ENCODE measurements at regions not wholly inside any gene's neighbourhood (a gene's known extent, or its start where the extent isn't known, plus 50 kb on each side); places are given as distances from the start of the nearest gene placed in this dataset.

DNA sequence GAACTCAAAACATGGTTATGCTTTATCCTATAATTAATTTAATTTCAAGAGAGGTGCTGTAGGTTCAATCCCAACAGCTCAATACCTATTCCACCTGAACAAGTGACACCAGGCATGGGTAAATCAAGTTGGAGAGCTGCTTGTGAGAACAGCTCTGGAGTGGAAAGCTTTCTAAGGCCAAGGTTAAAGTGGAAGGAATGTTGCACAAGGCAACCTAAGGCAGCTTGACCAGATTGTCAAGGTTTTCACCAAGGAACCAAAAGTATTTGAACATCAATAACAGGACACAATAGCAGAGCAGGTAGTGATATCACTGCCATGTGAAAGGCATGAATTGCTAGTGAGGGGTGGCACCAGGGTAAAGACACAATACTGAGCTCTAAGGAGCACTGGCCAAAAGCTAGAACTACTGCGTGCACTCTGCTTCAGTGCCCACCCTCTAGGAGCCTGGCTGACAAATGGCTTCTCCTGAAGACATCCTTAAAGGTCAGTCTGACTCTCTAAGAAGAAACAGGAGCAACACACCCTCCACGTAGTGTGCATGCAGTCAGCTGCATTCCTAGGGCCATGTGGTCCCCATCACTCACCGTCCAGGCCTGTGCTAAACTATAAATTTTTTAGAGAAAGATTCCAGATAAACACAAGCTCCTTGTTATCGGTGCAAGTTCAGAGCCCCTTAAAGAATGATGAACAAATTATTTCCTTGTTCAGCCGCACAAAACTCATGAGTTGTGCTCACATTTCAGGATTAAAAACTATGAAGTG lies 677.7 kb upstream of the KLF4 start:
- H3K18ac ChIP-seq (ENCODE audit: low read depth in 1 of 2, low read length in 2 of 2), result no peak overlapping the region
- H2AFZ ChIP-seq (ENCODE audit: low read depth, low read length), result no peak overlapping the region
- 42% methylated on average over 5 of the region's 5 CpGs for WGBS

GRCh38 chr9:108166519-108166918 lies 677.0 kb upstream of the KLF4 start:
- Histone ChIP-seq H3K9ac (ENCODE audit: low read length) (no peak overlapping the region), H3K27ac (ENCODE audit: low read length, poor library complexity, severe bottlenecking) (no peak overlapping the region), H2AFZ (ENCODE audit: low read depth, low read length) (no peak overlapping the region), H3K23ac (ENCODE audit: low read length in 2 of 2) (no peak overlapping the region), H3K4me1 (ENCODE audit: control insufficient read depth, insufficient read depth, low read depth, low read length) (peaks cover 4% of the 10 kb centered on the region), H3K4ac (ENCODE audit: low read depth in 1 of 2, low read length in 2 of 2) (no peak overlapping the region), H3K9me3 (ENCODE audit: control insufficient read depth, low read length) (no peaks in the 10 kb centered on the region), H3K18ac (ENCODE audit: low read depth in 1 of 2, low read length in 2 of 2) (no peak overlapping the region), H3K14ac (ENCODE audit: low read length in 2 of 2) (no peak overlapping the region), H2BK15ac (ENCODE audit: low read depth, poor library complexity, severe bottlenecking) (no peak overlapping the region), H4K8ac (ENCODE audit: low read length) (no peak overlapping the region), H4K91ac (ENCODE audit: low read length) (no peak overlapping the region), H3K27me3 (ENCODE audit: control insufficient read depth in 1 of 2, insufficient read depth in 1 of 2, low read length in 2 of 2) (no peaks in the 10 kb centered on the region), H2BK120ac (ENCODE audit: low read depth, low read length) (no peak overlapping the region), H3K4me2 (ENCODE audit: low read length, poor library complexity, severe bottlenecking) (no peak overlapping the region), H3K4me3 (ENCODE audit: insufficient read depth in 1 of 2, low read depth in 1 of 2, low read length in 2 of 2) (no peak overlapping the region), H3K36me3 (ENCODE audit: control insufficient read depth in 1 of 2, insufficient read depth in 2 of 2, low read depth in 1 of 2, low read length in 2 of 2) (no peaks in the 10 kb centered on the region), H3K79me1 (replicated peaks; ENCODE audit: low read length, poor library complexity, severe bottlenecking) (no peaks in the 10 kb centered on the region), H2BK5ac (ENCODE audit: low read depth, low read length, poor library complexity, severe bottlenecking) (no peak overlapping the region), H2BK12ac (ENCODE audit: low read length in 2 of 2) (no peak overlapping the region), H2AK5ac (ENCODE audit: low read length, severe bottlenecking) (no peak overlapping the region)
- no CpG with 5 or more reads among the region's 2 CpGs for WGBS
- no peak for DNase-seq

More for the DNA sequence above, 677.7 kb upstream of the KLF4 start:
- Histone ChIP-seq H4K8ac (ENCODE audit: low read length) (no peak overlapping the region), H3K14ac (ENCODE audit: low read length in 2 of 2) (no peak overlapping the region), H3K79me1 (replicated peaks; ENCODE audit: low read length, poor library complexity, severe bottlenecking) (no peaks in the 10 kb centered on the region), H3K23ac (ENCODE audit: low read length in 2 of 2) (no peak overlapping the region), H3K9ac (ENCODE audit: low read length) (no peak overlapping the region), H3K4me1 (ENCODE audit: control insufficient read depth, insufficient read depth, low read depth, low read length) (peaks cover 4% of the 10 kb centered on the region), H3K4me3 (ENCODE audit: insufficient read depth in 1 of 2, low read depth in 1 of 2, low read length in 2 of 2) (no peak overlapping the region), H3K27ac (ENCODE audit: low read length, poor library complexity, severe bottlenecking) (no peak overlapping the region), H4K91ac (ENCODE audit: low read length) (no peak overlapping the region), H2AK5ac (ENCODE audit: low read length, severe bottlenecking) (no peak overlapping the region), H3K36me3 (ENCODE audit: control insufficient read depth in 1 of 2, insufficient read depth in 2 of 2, low read depth in 1 of 2, low read length in 2 of 2) (no peaks in the 10 kb centered on the region), H3K27me3 (ENCODE audit: control insufficient read depth in 1 of 2, insufficient read depth in 1 of 2, low read length in 2 of 2) (no peaks in the 10 kb centered on the region), H3K4me2 (ENCODE audit: low read length, poor library complexity, severe bottlenecking) (no peak overlapping the region), H2BK120ac (ENCODE audit: low read depth, low read length) (no peak overlapping the region), H2BK12ac (ENCODE audit: low read length in 2 of 2) (no peak overlapping the region), H3K4ac (ENCODE audit: low read depth in 1 of 2, low read length in 2 of 2) (no peak overlapping the region), H3K9me3 (ENCODE audit: control insufficient read depth, low read length) (no peaks in the 10 kb centered on the region), H2BK15ac (ENCODE audit: low read depth, poor library complexity, severe bottlenecking) (no peak overlapping the region), H2BK5ac (ENCODE audit: low read depth, low read length, poor library complexity, severe bottlenecking) (no peak overlapping the region)
- peak; percentile 25 for DNase-seq

DNA sequence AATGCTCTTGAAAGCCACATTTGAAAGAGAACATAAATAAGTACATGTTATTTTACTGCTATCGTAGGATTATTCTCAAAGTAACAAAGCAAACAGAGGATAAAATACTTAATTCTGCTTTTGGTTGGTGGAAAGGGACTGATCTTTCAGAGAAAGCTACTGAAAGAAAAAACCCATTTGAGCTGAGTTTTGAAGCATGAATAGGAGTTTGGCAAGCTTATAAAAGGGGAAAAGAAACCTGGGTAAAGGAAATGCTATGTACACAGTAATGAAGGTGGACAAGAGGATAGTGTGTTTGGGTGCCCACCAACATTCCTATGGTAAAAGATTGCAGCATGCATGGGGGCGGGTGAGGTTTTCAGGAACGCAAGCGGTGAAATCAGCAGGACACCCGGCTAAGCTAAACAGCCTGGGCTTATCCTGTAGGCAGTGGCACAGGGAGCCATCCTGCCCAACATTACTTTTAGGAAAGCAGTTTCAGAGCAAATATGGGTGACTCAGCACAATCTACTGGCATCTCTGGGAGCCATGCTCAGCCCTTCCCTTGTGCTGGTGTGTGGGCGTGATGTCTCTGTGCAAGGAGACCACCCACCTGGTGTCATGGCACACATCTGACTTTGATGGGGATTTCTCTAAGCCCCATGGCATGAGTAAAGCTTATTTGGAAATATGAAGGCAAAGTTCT lies 673.9 kb upstream of the KLF4 start:
- Histone ChIP-seq H2BK120ac (ENCODE audit: low read depth, low read length) (no peak overlapping the region), H2AFZ (ENCODE audit: low read depth, low read length) (no peak overlapping the region), H3K14ac (ENCODE audit: low read length in 2 of 2) (peak overlapping the region in 1 of 2 experiments; percentile 30), H3K27me3 (ENCODE audit: control insufficient read depth in 1 of 2, insufficient read depth in 1 of 2, low read length in 2 of 2) (no peaks in the 10 kb centered on the region), H3K4me3 (ENCODE audit: insufficient read depth in 1 of 2, low read depth in 1 of 2, low read length in 2 of 2) (no peak overlapping the region), H2BK5ac (ENCODE audit: low read depth, low read length, poor library complexity, severe bottlenecking) (no peak overlapping the region), H4K8ac (ENCODE audit: low read length) (peak overlapping the region; percentile 5), H4K91ac (ENCODE audit: low read length) (peak overlapping the region; percentile 41), H2AK5ac (ENCODE audit: low read length, severe bottlenecking) (no peak overlapping the region), H3K4ac (ENCODE audit: low read depth in 1 of 2, low read length in 2 of 2) (peak overlapping the region in 1 of 2 experiments; percentile 5), H3K79me1 (replicated peaks; ENCODE audit: low read length, poor library complexity, severe bottlenecking) (no peaks in the 10 kb centered on the region), H3K23ac (ENCODE audit: low read length in 2 of 2) (no peak overlapping the region), H3K4me2 (ENCODE audit: low read length, poor library complexity, severe bottlenecking) (no peak overlapping the region), H3K9me3 (ENCODE audit: control insufficient read depth, low read length) (no peaks in the 10 kb centered on the region), H3K18ac (ENCODE audit: low read depth in 1 of 2, low read length in 2 of 2) (peak overlapping the region in 1 of 2 experiments; percentile 54), H3K9ac (ENCODE audit: low read length) (peak overlapping the region; percentile 18), H2BK15ac (ENCODE audit: low read depth, poor library complexity, severe bottlenecking) (no peak overlapping the region), H3K36me3 (ENCODE audit: control insufficient read depth in 1 of 2, insufficient read depth in 2 of 2, low read depth in 1 of 2, low read length in 2 of 2) (no peaks in the 10 kb centered on the region), H3K27ac (ENCODE audit: low read length, poor library complexity, severe bottlenecking) (peak overlapping the region; percentile 29), H3K4me1 (ENCODE audit: control insufficient read depth, insufficient read depth, low read depth, low read length) (peaks cover 4% of the 10 kb centered on the region), H2BK12ac (ENCODE audit: low read length in 2 of 2) (peak overlapping the region; percentile 11 to 73)
- 97% methylated on average over 5 of the region's 6 CpGs for WGBS
- DNase-seq, result peak; percentile 26

GRCh38 chr9:108162664-108163063 lies 673.1 kb upstream of the KLF4 start:
- peak overlapping the region; percentile 18 for H3K9ac ChIP-seq (ENCODE audit: low read length)
- no peak overlapping the region for H2BK12ac ChIP-seq (ENCODE audit: low read length in 2 of 2)
- no peak overlapping the region for H3K23ac ChIP-seq (ENCODE audit: low read length in 2 of 2)
- H4K8ac ChIP-seq (ENCODE audit: low read length), result no peak overlapping the region
- H2BK5ac ChIP-seq (ENCODE audit: low read depth, low read length, poor library complexity, severe bottlenecking), result no peak overlapping the region
- H2AFZ ChIP-seq (ENCODE audit: low read depth, low read length), result no peak overlapping the region
- H3K27ac ChIP-seq (ENCODE audit: low read length, poor library complexity, severe bottlenecking), result no peak overlapping the region
- no peaks in the 10 kb centered on the region for H3K9me3 ChIP-seq (ENCODE audit: control insufficient read depth, low read length)
- no peaks in the 10 kb centered on the region for H3K27me3 ChIP-seq (ENCODE audit: control insufficient read depth in 1 of 2, insufficient read depth in 1 of 2, low read length in 2 of 2)
- no peak overlapping the region for H2BK15ac ChIP-seq (ENCODE audit: low read depth, poor library complexity, severe bottlenecking)
- no peak overlapping the region for H3K18ac ChIP-seq (ENCODE audit: low read depth in 1 of 2, low read length in 2 of 2)
- peaks cover 4% of the 10 kb centered on the region for H3K4me1 ChIP-seq (ENCODE audit: control insufficient read depth, insufficient read depth, low read depth, low read length)
- no peak overlapping the region for H3K14ac ChIP-seq (ENCODE audit: low read length in 2 of 2)
- no peak overlapping the region for H3K4me3 ChIP-seq (ENCODE audit: insufficient read depth in 1 of 2, low read depth in 1 of 2, low read length in 2 of 2)
- H2AK5ac ChIP-seq (ENCODE audit: low read length, severe bottlenecking), result no peak overlapping the region
- WGBS, result 96% methylated on average over 1 of the region's 1 CpG
- H3K36me3 ChIP-seq (ENCODE audit: control insufficient read depth in 1 of 2, insufficient read depth in 2 of 2, low read depth in 1 of 2, low read length in 2 of 2), result no peaks in the 10 kb centered on the region
- DNase-seq, result peak; percentile 81
- H2BK120ac ChIP-seq (ENCODE audit: low read depth, low read length), result no peak overlapping the region
- no peak overlapping the region for H3K4me2 ChIP-seq (ENCODE audit: low read length, poor library complexity, severe bottlenecking)
- H4K91ac ChIP-seq (ENCODE audit: low read length), result no peak overlapping the region
- no peaks in the 10 kb centered on the region for H3K79me1 ChIP-seq (replicated peaks; ENCODE audit: low read length, poor library complexity, severe bottlenecking)
- H3K4ac ChIP-seq (ENCODE audit: low read depth in 1 of 2, low read length in 2 of 2), result no peak overlapping the region
